HG02588 (cell line): ENCODE measurements at regions not wholly inside any gene's neighbourhood (a gene's known extent, or its start where the extent isn't known, plus 50 kb on each side); places are given as distances from the start of the nearest gene placed in this dataset.

Source experiments
- ATAC-seq: cut with Tn5 transposase; IDR thresholded peaks from one replicate; pipeline ENCODE4 v1.9.1; 2021; ENCODE audit warnings: mild to moderate bottlenecking, moderate library complexity; ENCODE audit not compliant: unreplicated experiment

- ATAC-seq: no peak
Measured at GRCh38 chrX:5829469-5829868, 399.2 kb downstream of the NLGN4X start.

DNA sequence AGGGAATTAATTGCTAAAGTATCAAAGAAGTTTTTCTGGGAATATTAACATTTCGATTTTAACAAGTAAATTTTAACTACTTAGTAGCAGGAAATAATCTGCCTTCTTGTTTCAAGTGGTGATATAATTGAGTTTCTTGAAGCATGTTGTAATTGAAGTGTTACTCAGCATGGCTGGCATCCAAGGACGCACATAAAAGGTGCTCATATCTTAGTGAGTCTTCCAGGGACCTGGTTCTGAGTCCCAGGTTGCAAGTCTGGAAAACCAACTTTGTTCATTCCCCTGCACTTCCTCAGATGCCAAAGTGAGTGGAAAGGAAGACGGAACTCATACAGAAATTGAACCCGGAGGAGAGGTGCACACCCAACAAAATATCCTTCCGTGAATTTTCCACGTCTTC, 399.6 kb downstream of the NLGN4X start:
- ATAC-seq: no peak

GRCh38 chrX:5823903-5824302, 404.8 kb downstream of the NLGN4X start:
- ATAC-seq: no peak

- no peak for ATAC-seq
Measured at GRCh38 chrX:5810636-5811035, 418.0 kb downstream of the NLGN4X start.

- no peak for ATAC-seq
Measured at GRCh38 chrX:5807181-5807580, 421.5 kb downstream of the NLGN4X start.

DNA sequence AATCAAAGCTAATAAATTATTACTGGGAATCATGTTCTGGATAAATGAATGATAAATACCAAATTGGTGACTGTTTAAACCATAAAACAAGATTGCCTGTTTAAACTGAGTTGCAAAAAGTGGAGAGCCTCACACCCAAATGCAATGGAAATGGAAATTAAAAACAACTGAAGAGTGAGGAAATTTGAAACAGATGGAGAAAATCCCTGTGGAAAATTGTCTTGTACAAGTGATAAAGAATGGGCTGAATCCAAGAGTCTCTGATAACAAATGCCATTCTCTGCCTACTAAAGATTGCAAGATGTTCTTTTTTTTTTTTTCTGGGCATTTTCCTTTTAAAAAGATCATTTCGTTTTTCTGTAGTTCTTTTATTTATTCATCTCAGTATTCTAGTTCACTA, 426.3 kb downstream of the NLGN4X start:
- no peak for ATAC-seq

DNA sequence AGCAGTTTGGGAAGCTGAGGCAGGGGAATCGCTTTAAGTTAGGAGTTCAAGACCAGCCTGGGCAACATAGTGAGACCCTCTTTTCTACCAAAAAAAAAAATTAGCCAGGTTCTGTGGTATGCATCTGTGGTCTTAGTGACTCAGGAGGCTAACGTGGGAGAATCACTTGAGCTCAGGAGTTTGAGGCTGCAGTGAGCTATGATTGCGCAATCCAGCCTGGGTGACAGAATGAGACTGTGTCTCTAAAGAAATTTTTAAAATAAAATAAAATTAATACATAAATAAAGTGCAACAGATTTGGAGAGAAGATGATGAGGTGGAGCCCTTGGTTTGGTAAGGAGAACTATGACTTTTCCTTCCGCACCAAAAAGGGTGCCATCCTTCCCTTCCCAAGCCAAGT, 436.9 kb downstream of the NLGN4X start:
- ATAC-seq: no peak

- ATAC-seq: no peak
Measured at GRCh38 chrX:5788910-5789309, 439.8 kb downstream of the NLGN4X start.

DNA sequence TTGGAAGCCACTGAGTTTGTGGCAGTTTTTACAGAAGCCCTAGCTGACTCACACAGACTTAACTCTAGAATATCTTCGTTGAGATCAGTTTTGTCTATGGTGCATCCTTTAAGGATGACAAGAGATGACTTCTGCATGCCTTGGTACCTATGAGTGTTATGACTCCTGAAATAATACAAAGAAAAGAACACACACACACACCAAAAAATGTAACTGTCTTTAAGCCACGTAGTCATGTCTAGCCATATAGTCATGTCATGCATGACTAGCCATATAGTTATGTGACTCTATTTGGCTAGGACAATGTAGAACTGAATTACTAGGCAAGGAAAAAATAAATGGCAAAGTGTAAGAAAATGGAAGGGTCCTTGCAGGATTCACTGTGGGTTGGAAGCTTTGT, 447.8 kb downstream of the NLGN4X start:
- ATAC-seq: no peak

GRCh38 chrX:5775846-5776430, 452.7 kb downstream of the NLGN4X start:
- ATAC-seq: no peak

GRCh38 chrX:5774446-5774845, 454.2 kb downstream of the NLGN4X start:
- ATAC-seq: no peak

- no peak for ATAC-seq
Measured at GRCh38 chrX:5771441-5771840, 457.2 kb downstream of the NLGN4X start.

GRCh38 chrX:5756616-5757015, 472.1 kb downstream of the NLGN4X start:
- no peak for ATAC-seq

DNA sequence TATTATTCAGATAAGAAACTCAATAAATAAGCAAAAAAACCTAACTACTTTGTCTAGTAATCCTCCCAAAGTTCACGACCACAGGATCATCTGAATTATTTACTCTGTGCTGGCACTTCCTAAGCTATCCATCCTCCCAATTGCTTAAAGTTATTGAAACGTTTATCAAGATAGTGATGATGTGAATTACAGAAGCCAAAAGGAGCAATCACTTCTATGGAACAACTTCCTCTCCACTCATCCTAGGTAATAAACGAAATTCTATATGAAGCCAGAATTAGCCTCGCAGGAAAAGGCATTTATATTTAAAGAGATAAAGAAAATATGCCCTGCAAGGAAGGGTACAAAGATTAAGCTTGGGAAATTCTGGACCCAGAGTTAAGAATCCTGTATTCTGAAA, 475.4 kb downstream of the NLGN4X start:
- no peak for ATAC-seq

DNA sequence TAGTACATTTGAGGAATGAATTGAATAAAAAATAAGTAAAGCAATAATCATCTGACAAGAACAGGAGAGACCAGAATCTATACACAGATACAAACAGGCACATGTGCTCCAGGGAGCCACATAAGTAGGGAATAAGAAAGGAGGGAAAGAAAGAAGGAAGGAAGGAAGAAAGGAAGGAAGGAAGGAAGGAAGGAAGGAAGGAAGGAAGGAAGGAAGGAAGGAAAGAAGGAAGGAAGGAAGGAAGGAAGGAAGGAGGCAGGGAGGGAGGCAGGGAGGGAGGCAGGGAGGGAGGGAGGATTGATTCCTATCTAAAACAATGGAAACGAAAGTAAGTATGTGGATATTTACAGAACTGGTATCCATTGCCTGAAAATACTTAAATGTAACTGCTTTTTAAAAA, 475.8 kb downstream of the NLGN4X start:
- ATAC-seq: no peak

DNA sequence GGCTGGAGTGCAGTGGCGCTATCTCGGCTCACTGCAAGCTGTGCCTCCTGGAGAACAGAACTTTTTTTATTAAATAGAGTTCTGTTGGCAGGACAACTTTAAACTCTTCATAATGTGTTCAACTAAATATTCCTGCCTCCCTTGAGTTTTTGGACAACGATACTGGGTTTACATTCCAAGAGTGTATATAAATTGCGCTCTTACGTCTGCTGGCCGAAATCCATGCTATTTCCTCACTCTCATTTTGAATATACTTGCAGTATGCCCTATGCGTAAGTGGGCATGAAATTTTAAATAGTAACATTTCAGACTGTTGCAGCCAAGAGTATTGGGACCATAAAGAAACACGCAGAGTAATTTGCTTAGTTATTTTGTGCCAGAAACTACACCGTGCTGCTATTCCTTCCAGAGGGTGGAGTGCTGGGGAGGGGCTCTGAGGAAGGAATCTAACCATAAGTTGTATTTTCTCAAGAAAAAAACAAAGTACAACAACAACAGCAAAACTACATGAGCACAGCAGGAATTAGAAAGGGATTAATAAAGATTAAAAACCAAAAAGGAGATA, 480.0 kb downstream of the NLGN4X start:
- no peak for ATAC-seq

DNA sequence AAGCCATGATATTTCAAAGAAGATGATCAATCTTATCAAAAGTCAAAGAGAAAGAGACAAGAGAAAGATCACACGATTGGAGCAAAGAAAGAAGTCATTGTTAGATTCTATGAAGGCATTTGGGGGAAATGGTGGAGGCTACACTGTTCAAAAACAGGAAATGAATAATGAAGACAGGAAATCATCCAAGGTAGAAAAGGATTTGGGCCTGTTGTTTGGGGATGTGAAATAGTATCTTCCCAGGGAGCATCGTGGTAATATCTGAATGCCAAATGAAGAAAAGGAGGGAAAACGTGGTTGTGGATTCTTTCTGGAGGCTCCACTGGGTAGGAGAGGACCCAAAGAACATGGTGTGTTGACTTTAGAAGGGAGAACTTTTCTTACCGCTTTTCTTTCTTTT, 482.4 kb downstream of the NLGN4X start:
- ATAC-seq: no peak

DNA sequence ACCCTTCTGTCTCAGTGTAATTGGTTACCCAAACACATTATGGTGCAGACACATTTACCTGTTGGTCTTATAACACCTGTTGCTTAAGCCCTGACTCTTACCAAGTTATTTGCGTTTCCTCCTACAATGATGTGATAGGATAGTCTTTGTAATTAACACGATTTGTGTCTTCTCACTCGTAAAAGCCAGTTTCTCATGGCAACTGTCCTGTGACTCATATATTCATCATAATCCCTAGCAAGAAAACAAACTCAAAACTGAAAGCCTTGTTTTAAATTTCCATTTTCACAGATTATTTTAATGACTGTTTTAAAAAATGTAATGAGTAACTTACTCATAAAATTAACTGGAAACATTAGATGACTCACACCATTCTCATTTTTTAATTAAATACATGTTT, 495.2 kb downstream of the NLGN4X start:
- ATAC-seq: no peak

GRCh38 chrX:5730556-5730955, 498.1 kb downstream of the NLGN4X start:
- no peak for ATAC-seq

DNA sequence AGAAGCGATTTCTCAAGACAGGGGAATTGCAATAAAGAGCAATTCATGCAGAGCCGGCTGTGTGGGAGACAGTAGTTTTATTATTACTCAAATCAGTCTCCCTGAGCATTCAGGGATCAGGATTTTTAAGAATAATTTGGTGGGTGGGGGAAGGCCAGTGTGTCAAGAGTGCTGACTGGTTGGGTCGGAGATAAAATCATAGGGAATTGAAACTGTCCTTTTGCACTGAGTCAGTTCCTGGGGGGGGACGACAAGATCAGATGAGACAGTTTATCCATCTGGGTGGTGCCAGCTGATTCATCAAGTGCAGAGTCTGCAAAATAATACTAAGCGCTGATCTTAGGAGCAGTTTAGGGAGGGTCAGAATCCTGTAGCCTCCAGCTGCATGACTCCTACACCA, 502.4 kb downstream of the NLGN4X start:
- no peak for ATAC-seq

GRCh38 chrX:5724123-5724522, 504.5 kb downstream of the NLGN4X start:
- no peak for ATAC-seq

- ATAC-seq: no peak
Measured at GRCh38 chrX:5718651-5719050, 510.0 kb downstream of the NLGN4X start.

DNA sequence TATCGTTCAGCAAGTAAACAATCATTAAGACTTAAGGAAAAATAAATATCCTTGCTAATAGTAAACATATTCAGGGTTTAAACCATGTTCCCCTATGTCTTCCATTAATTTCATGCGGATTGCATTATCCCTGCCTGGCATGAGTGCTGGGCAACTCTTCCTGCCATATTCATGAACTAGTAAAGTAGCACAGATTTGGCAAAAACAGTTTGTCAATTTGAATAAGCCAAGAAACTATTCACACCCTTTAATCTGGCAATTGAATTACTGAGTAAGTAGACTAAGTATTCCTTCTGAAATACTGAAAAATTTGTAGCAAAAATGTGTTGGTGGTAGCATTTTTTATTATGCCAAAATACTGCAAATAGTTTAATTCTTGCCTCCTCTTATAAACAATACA, 512.0 kb downstream of the NLGN4X start:
- no peak for ATAC-seq
